GM18861 (cell line): ENCODE measurements at regions not wholly inside any gene's neighbourhood (a gene's known extent, or its start where the extent isn't known, plus 50 kb on each side); places are given as distances from the start of the nearest gene placed in this dataset.
"Not testable (repeated sequence)": the region's sequence is repeated elsewhere in the genome, so short reads cannot be mapped to it uniquely, and the experiment has no call there.

ENCODE experiments used
- ATAC-seq: cut with Tn5 transposase; IDR thresholded peaks from one replicate; pipeline ENCODE4 v1.9.1; 2021; ENCODE audit not compliant: unreplicated experiment

- no peak for ATAC-seq
Observed at GRCh38 chr2:241981076-241981700, 111.7 kb downstream of the RTP5 start.

GRCh38 chr2:241982706-241983570, 113.4 kb downstream of the RTP5 start:
- no peak for ATAC-seq

GRCh38 chr2:241983571-241984270, 114.2 kb downstream of the RTP5 start:
- ATAC-seq, result no peak

- ATAC-seq, result no peak
Observed at GRCh38 chr2:241984271-241984655, 114.7 kb downstream of the RTP5 start.

DNA sequence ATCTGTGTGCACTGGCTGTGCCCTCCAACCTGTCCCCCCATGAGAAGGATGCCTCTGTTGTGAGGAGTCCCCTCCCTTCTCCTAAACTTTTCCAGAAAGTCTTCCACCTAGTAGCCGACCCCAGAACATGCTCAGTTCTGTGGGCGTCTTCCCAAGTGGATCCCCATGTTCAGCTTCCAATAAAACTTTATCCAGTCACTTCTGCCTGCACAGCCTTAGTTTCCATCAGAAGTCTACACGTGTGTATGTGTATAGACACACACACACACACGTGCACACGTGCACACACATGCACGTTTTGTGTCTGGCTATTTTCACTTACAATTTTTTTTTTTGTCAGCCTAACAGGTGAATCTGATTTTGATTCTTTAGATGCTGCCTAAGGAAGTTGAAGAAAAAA, 115.1 kb downstream of the RTP5 start:
- ATAC-seq, result no peak

GRCh38 chr2:241985161-241985985, 115.8 kb downstream of the RTP5 start:
- ATAC-seq, result not testable (repeated sequence)

- ATAC-seq, result no peak
Observed at GRCh38 chr2:241985986-241986329, 116.4 kb downstream of the RTP5 start.

DNA sequence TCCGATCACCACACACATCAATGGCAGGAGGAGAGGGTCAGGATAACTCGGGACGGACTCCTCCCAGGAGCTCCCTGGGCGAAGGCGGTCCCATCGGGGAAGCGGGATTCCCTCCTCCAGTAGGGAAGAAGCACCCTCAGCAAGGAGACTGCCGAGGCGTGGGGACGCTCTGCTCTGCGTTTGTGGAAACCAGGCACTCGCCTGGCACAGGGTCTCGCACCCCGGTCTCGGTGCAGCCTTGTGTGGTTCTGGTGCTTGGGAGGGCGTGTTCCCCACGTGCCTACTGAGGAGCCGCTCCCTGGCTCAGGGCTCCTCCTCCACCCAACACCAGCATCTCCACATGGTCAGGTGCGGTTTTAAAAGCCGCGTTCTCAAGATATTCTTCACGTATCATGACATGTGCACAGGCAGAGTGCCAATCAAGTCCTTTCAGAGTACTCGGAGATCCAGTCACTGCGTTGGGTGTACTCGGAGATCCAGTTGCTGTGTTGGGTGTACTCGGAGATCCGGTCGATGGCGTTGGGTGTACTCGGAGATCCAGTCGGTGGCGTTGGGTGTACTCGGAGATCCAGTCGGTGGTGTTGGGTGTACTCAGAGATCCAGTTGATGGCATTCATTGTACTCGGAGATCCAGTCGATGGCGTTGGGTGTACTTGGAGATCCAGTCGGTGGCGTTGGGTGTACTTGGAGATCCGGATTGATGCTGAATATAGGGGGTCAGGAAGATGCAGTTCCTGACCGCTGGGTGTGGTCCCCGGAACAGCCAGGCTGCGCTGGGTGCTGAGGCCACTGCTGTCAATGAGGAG, 117.5 kb downstream of the RTP5 start:
- no peak for ATAC-seq

DNA sequence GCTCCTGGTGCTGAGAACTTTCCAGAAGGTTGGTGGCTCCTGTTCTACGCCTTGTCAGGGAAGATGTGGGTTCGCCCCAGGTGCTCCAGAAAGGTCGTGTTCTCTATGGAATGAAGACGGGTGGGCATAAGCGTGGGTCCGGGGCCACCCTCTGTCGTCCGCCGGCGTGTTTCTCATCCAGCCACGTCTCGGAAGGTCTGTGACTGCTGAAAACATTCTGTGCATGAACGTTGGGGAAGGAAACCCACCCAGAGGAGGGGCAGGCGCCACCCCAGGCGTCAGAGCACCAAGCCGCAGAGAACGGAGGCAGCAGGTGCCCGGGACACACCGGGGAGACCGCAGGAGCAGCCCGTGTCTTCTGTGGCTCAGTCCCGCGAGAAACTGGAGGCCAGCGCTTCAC, 118.2 kb downstream of the RTP5 start:
- ATAC-seq, result no peak

DNA sequence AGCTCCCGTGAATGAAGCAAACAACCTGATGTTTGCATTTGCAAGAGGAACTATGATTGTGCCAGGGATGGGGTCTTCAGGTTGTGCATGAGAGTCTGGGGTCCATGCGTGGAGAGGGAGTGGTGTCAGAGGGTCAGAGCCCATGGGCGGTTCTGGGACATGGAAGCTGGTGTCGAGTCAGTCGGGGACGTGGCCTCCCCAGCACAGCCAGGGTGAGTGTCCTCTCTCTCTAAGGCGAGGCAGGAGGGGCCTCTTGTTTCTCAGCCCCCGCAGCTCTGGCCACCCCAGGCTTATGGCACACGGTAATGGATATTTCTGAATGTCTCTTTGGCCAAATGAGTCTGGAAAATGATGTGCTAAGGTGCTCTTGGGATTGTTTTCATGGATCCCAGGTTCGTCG, 118.6 kb downstream of the RTP5 start:
- no peak for ATAC-seq

DNA sequence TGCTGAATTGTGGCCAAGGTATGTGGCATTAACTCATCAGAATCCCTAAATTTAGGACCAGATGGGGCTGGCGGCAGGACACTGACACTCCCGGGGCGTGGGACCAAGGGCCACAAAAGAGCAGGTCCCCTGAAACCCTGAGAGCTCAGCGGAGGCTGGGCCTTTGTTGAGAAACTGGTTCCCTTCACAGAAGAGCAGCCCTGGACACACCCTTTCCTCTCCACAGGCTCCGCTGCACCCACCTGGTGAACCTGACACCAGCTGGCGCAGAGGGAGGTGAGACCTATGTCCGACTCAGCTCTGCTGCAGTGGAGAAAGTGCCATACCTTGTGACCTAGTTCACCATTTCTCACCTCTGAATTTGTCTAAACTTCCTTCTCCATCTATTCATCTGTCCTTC, 119.5 kb downstream of the RTP5 start:
- ATAC-seq, result no peak

GRCh38 chr2:241990466-241990865, 120.9 kb downstream of the RTP5 start:
- ATAC-seq, result no peak

DNA sequence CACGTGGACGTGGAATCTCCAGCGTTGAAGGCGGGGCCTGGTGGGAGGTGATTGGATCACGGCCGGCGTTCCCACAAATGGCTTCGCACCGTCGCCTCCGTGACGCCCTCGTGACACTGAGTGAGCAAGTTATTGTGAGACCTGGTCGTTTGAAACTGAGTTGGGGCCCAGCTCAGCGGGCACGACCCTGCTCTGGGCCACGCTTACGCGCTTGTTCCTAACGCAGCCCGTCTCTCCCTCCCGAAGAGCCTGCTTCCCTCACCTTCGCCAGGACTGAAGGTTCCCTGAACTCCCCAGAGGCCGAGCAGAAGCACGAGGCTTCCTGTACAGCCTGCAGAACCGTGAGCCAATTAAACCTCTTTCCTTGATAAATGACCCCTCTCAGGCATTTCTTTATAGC, 121.8 kb downstream of the RTP5 start:
- no peak for ATAC-seq

GRCh38 chr2:241992753-241993152, 123.2 kb downstream of the RTP5 start:
- no peak for ATAC-seq

GRCh38 chr2:241993386-241994005, 124.0 kb downstream of the RTP5 start:
- ATAC-seq, result no peak

DNA sequence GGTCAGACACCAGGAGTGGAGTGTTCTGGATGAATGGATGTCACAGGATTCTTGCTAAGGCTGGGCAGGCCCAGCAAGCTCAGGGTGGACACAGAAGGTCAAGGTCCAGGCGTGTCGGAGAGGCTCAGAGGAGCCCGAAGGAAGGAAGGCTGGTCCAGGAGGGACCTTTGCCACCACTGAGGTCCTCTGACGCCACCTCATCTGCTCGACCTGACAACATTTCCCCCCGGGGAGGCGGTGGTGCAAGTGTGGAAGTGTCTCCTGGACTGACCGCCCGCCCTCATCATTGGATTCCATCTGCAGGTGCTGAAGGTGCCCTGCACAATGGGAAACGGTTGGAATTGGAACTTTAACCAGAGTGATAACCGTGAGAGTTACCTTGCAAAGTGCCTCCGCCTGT, 124.6 kb downstream of the RTP5 start:
- no peak for ATAC-seq

- ATAC-seq, result no peak
Observed at GRCh38 chr2:241994556-241995213, 125.2 kb downstream of the RTP5 start.

- no peak for ATAC-seq
Observed at GRCh38 chr2:241996100-241996499, 126.6 kb downstream of the RTP5 start.

- ATAC-seq, result no peak
Observed at GRCh38 chr2:241997017-241997416, 127.5 kb downstream of the RTP5 start.
